Putamen (tissue), 1 donor: ENCODE measurements at regions not wholly inside any gene's neighbourhood (a gene's known extent, or its start where the extent isn't known, plus 50 kb on each side); places are given as distances from the start of the nearest gene placed in this dataset.
"Not testable (repeated sequence)": the region's sequence is repeated elsewhere in the genome, so short reads cannot be mapped to it uniquely, and the experiment has no call there.

Source experiments
- DNase-seq: peaks from one replicate; pipeline ENCODE4 v3.0.0-alpha.2; 2016; ENCODE audit warnings: low spot score

DNA sequence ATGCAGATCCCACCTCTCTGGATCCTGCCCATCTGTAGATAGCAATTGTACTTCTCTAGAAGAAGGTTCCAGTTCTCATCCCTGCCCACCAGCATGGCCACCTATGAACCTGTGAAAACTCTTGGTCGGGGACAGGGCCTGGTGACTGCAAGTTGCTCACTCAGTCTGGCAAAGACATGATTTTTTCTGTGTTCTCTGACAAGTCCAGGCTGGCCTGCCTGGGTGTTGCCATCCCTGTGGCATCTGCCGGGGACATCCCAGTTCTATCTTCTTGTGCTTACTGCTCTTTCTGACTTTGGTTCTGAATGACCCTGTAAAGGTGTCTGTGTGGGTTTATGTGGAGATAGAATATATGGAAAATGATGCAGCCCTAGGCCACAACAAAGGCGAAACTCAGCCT is 545.8 kb downstream of the INSC start:
- no peak for DNase-seq

DNA sequence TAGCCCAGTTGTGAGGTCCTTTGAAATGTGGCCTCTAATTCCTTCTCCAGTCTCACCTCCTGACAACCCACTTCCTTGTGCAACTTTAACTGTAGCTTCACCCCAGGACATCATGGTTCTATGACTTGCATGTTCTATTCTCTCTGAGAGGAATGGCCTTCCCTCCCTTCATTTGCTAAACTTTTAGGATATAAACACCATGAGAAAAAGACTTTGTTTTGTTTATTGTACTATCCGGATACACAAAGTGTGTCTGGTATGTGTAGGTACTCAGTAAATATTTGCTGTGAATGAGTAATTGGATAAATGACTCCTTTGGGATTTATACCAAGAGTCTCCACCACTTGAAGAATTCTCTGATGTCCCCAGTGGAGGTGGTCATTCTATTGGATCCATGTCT is 547.6 kb downstream of the INSC start:
- DNase-seq, result no peak

DNA sequence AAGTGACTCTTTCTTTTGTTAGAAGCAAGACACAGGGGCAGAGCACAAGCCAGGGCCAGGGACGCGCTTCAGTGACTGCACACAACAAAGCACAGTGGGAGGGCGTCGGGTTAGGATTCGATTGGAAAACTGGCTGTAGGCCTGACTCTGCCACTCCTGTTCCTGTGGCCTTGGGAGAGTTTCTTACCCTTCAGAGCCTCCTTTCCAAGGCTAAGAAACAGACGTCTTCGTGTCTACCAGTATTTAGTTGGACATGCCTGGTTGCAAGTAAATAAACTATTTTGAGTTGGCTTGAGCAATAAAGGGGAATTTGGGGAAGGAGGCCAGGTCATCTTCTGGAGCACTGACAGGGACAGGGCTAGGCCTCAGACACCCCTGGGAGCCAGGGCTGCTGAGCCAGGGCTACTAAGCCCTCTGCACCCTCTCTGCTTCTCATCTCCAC is 549.1 kb downstream of the INSC start:
- no peak for DNase-seq

DNA sequence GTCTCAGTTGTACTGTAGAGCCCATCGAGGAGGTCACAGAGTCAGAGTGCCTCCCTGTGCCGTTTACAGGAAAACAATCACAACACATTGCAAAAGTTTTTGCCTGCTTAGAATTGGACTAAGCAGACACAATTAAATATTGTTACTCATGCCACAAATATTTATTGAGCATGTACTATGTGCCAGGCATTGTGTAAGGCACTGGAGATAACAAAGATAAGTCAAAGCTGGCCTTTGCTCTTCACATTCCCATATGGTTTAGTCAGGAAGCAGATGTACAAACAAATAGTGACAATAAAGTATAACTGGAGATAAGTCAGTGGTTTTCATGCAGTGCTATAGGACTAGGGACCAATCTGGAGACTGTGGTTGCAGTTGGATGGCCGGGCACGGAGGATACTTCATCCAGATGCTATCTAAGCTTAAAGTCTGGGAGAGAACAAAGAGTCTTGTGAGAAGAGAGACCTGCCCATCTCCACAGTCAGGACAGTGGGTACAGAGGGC is 550.7 kb downstream of the INSC start:
- DNase-seq, result no peak

DNA sequence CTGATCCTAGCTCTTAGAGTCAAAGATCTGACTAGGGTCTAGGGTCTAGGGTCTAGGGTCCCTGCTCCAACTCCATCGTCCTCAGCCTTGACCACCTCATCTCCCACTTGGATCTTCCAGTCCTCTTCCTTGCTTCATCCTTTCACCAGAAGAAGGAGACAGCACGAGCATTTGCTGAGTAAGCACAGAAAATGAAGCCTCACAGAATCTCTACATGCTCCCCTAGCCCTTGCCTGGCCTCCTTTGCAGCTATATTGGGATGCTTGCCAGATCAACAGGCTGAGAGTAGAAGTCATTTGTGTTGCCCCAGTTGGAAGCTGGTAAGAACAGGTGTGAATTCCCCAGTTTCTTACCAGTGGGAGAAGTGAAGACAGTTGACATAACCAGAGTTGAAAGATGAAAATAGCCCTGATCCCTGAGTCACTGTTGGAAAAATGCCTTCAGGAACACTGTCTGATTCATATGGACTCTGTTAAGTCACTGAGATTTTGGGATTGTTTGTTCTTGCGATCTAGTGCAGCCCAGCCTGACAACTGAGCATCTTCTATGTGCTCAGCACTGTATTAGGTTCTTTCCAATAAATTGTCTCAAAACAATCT is 552.5 kb downstream of the INSC start:
- no peak for DNase-seq

DNA sequence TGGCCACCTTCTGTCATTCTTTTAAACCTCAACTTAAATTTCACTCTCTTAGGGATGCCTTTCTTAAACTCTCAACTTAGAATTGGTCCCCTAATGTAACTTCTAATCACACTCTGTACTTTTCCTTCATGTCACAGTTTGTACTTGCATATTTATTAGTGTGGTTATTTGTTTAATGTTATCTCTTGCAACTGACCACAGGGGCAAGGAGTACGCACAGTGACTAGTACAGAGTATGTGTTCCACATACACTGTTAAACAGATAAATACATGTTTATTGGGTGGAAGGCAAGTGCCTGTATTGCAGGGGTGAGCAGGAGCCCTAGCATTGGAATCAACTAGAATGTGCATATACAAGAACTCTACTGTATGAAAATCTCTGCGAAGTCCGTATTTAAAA is 554.0 kb downstream of the INSC start:
- no peak for DNase-seq

DNA sequence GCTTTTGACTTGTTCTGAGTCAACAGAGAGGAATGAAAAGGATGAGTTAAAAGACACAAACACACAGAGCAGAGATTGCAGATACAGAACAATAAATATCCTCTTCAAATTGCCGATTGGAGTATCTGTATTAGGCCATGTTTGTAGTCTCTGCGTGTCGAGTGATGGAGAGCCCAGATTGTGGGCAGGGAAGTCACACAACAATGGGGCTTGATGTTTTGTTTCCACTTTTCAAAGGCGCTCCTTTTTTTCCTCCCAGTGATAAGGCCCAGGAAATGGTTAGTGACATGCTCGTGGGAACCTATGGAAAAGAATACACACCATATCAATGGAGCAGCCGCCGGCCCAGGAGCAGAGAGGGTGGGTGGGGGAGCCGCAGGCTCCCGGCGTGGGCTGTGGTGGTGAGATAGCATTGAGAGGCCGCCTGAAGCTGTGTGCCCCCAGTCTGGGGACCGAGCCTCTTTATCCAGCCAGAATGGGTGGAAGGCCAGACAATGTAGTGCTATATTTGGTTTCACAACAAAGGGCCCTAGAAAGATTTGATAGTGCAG is 555.9 kb downstream of the INSC start:
- no peak for DNase-seq

DNA sequence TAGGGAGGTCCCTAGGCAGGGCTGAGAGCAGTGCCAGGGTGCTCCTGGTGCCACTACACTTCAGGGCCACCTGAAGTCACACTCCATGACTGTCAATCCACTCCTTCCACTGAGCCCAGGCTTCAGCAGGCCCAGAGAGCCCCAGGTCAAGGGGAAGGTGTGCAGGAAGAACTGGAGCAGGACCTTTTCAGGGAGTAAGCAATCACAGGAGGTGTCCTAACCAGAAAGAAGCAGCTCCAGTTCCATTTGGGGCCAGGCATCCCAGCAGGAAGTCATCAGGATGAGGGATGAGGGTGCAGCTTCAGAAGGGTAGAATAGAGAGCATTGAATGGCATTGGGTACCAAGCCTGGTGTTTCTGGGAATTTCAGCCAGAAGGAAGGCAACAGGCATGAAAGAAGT is 556.5 kb downstream of the INSC start:
- no peak for DNase-seq

DNA sequence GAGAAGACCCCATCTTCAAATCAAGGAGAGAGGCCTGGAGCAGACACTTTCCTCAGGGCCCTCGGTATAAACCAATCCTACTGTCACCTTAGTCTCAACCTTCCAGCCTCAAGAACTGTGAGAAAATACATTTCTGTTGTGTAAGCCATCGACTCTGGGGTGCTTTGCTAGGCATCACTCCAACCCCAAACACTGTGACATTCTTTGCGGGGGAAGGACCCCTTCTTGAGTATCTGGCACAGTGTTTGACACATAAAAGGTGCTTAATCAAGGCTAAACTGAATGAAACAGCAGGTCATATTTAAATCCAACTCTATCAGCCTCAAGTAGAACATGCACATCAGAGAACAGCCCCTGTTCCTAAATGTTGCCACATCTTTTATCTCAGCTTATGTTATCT is 558.1 kb downstream of the INSC start:
- DNase-seq, result no peak

DNA sequence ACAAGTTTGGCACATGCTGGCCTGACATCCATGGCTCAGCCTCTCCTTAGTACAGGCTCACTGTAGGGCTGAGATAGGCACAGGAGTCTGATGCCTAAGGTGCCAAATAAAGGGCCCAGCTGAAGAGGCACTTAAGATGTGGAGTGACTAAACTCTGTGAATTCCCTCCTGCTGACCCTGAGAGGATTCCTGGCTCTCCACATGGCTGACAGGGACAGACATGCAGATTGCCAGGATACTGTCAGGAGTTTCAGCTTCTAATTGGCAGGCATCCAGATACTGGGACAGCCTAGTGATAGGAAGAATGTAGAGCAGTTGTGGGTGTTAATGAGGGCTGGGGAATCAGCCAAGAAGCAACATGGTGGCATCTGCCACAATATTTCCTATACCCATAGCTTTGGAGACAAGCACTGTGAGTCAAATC is 558.7 kb downstream of the INSC start:
- no peak for DNase-seq

DNA sequence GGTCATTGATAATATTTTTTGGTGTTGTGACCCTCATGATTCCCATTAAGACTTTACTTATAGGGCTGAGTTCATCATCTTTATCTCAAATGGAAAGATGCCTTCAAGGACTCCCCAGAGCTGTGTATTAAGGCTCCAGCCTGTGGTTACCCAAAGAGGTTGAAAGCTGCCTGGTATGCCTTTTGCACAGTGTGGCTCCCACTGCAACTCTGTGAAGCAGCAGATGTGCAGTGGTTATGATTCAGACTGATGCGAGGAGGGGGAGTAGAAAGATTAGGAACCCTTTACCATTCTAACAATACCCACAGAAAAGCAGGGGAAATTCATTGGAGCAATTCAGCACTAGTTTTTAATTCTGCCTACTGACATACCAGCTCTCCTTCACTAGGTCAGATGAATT is 560.0 kb downstream of the INSC start:
- DNase-seq, result no peak

DNA sequence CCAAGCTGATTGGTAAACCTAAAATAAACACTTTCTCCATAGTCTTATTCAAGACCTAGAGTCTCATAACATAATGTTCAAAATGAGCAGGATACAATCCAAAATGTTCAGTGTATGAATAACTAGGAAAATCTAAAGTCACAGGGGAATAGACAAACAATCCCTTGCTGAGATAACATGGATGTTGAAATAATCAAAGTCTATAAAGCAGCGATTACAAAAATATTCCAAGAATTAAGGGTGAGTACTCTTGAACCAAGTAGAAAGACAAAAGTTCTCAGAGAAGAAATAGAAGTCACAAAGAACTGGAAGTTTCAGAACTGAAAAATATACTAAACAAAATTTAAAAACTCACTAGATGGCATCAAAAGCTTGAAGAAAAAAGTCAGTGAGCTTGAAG is 561.0 kb downstream of the INSC start:
- no peak for DNase-seq

DNA sequence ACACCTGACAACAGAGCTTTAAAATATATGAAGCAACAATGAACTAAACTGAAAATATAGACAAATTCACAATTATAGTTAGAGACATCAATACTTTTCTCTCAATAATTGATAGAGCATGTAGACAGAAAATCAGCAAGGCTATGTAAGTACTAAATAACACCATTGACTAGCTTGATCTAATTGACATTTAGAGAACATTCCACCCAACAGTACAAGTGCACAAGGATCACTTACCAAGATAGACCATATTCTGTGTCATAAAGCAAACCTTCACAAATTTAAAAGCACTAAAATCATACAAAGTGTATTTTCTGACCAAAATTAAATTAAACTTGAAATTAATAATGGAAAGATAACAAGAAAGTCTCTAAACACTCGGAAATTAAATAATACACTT is 562.5 kb downstream of the INSC start:
- DNase-seq, result no peak

DNA sequence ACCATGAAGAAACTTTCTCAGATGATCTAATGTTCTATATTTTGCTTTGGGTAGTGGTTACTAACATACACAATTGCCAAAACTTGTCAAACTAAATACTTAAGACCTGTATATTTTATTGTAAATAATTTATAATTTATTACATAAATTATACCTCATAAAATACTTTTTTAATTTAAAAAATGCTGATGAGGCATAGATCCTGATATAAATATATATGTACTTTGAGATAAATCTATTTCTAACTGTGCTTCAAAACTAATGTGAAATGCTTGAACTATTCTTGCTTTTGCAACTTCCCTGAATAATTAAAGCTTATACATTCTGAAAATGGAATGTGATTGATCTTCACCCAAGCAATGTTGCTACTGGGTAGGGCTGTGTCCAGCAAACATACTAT is 568.8 kb downstream of the INSC start:
- no peak for DNase-seq

DNA sequence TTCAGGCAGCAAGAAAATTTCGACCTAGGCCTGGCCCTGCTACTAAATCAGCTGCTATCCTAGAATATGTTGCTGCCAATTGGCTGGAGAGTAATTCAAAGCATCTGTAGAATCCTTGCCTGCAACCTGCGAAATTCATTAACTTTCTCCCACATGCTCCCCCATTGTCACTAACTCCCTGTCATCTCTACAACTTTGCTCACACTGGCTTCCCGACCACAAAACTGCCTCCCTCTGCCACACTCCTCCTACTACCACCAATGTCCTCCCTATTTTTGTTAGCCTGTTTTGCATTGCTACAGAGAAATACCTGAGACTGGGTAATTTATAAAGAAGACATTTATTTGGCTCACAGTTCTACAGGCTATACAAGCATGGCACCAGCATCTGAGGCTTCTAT is 570.6 kb downstream of the INSC start:
- no peak for DNase-seq

DNA sequence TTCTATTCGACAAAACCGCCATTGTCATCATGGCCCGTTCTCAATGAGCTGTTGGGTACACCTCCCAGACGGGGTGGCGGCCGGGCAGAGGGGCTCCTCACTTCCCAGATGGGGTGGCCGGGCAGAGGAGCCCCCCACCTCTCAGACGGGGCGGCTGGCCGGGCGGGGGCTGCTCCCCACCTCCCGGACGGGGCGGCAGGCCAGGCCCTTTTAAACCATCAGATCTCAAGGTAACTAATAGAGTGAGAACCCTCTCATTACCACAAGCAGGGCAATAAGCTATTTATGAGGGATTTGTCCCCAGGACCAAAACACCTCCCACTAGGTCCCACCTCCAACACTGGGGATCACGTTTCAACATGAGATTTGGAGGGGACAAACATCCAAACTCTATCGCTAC is 571.5 kb downstream of the INSC start:
- DNase-seq, result not testable (repeated sequence)

DNA sequence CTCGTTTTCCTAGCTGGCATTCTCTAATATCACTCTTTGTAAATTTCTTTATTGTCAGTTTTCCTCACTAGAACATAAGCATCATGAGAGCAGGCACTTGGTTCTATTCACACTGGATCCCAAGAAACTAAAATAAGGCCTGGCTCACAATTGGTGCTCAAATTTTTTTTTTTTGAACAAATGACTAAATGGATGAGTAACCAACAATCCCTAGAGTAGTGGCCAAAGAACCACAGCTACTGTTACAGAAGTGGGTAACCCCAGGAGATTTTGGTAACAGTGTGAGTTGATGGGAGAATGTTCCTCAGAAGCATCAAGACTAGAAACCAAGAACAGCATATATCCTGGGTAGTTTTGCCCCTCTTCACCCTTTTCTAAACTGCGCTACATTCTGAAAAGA is 572.6 kb downstream of the INSC start:
- DNase-seq, result no peak

DNA sequence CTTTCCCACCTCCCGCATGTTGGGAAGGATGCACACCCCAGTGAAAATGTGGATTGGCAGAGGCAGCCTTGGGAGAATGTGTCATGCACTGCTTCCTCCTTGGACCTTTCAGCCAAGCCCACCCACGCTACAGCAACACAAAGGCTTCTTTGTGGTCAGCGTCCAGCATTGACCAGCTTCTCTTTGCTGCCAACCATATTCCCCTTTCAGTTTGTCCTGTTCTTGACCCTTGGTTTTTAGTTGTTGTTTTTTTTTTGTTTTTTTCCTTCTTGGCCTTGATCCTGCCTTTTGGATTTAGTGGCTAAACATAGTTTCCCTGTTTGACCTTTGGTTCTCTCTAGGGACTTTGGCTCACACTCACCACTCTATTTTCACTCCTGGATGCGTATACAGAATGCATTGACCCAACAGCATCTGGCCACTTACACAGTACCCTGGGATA is 573.6 kb downstream of the INSC start:
- no peak for DNase-seq

DNA sequence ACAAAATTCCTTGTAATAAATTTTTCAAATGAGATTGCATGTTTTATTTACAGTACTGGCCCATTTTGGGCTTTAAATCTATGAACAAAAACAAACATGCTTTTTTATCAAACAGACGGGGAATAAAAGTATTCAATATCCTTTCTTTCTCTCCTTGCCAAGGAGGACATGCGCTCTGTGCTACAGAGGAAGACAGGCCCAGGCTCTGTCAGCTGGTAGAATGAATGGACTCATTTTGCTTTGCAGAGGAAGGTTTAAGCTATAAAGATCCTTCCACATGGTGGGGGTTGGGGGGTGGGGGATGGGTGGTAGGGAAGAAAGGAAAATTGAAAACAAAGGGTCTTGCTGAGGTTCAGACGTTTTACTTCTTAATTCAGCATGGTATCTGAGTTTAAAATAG is 575.6 kb downstream of the INSC start:
- DNase-seq, result no peak

DNA sequence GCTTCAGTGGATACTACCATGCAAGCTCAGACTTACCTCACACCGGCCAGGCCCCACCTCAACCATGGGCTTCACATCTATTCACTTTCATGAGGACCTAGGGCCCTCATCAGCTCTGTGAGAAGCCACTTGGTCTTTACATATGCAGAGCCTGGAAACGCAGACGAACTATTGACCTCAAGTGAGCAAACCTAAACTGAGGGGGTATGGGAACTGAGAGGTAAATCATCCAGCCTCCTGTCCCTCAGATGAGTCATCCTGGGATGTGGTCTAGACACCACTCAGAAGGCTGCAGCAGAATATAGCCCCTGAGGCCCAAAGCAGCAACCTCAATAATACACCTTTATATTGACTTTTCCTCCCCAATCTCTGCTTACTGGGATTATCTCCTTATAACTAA is 578.0 kb downstream of the INSC start:
- DNase-seq, result no peak

DNA sequence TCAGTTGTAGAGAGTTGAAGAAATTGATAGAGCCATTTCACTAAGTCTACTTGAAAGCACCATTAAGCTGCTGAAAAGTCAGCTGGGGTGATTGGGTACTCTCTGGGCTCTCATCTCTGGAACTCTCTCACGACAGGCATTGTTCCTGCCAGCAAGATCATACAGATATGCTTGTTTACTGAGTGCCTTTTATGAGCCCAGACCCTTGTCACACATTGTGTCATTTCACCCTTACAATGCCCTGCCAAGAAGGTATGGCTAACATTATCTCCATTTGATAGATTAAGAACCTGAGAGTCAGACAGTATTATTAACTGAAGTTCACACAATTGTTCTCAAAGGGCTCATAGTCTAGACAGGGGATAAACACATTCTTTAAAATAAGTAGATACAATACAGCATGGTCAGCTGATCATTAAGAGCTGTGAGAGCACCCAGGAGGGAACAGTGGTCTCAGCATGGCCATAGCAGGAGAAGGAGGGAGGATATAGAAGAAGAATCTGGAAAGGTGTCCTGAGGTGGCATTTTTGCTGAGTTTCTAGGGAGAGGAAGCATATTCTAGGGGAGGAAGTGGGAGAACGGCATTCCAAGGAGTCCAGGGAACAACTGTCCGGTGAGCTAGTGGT is 580.5 kb downstream of the INSC start:
- DNase-seq, result no peak

DNA sequence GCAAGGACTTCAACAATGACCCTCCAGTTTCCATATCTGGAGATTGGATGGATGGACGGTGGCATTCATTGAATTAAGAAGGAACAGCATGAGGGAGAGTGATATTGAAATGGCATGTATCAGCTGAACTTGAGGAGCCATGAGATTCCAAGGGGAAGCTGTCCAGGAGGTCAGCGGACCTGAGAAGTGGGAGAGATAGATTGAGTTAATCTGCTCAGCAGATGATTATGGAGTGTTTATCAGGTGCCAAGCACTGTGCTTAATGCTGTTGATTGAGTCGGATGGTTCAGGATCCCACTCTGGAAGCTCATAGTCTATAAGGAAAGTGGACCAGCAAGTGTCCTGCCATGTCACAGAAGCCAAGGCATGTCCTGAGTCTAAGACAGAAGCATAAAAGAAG is 581.3 kb downstream of the INSC start:
- no peak for DNase-seq

DNA sequence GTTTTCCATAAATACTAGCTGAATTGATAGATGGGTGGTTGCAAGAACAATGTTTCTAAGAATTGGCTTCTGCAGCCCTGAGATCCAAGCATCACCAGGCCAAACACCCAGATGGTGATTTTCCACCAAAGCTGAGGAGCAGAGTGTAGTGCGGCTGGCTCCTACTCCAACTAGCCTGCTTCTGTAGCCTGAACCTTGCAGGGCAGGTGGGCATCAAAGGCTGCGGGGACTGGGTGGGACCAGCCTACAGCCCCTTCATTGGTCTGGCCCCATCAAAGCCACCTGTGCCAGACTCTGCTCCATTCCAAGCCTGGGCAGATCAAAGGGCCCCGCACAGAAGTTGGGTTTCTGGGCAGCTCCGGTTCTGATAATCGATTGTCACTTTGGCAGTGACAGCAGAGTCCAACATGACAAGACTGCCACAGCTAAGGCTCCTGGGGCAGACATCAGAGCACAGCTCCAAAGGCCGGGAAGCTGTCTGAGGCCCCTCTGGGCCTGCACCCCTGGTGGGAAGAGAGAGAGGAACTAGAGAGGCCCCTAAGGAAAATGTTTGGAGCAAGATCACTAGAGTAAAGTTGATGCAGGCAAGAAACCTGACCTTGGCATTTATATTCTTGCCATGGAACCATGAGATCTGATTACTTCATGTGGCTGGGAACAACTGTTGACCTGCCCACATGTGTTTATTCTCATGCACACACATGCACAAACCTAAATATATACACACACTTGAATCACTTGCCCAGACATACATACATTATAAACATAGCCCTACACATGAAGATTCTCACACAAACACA is 582.9 kb downstream of the INSC start:
- DNase-seq, result no peak
